Motor neuron (in vitro differentiated cells): ENCODE measurements at regions not wholly inside any gene's neighbourhood (a gene's known extent, or its start where the extent isn't known, plus 50 kb on each side); places are given as distances from the start of the nearest gene placed in this dataset.

ENCODE experiments used
- ATAC-seq, 8 experiments: fragments of 200-7000 bp; cut with Tn5 transposase; replicated peaks in 6 of 8; 2 replicates each; pipeline ENCODE4 v1.8.0; 2021; ENCODE audit warnings: mild to moderate bottlenecking in 8 of 8, moderate library complexity in 8 of 8
- H3K27ac ChIP-seq, 2 donors: fragments of 250-450 bp; sonication (Bioruptor Pico); 2 replicates each; pipeline ENCODE4 v1.9.0; 2021; ENCODE audit warnings: antibody characterized with exemption in 2 of 2, mild to moderate bottlenecking in 2 of 2, moderate library complexity in 1 of 2
- H3K4me1 ChIP-seq, 2 donors: fragments of 250-450 bp; sonication (Bioruptor Pico); replicated peaks in 1 of 2; 2 replicates each; pipeline ENCODE4 v1.6.1; 2021; ENCODE audit warnings: antibody characterized with exemption in 2 of 2, mild to moderate bottlenecking in 2 of 2, moderate library complexity in 1 of 2
- H3K4me3 ChIP-seq, 5 donors: fragments of 250-450 bp; sonication (Bioruptor Pico); 2 replicates each; pipeline ENCODE4 v1.9.0; 2021; ENCODE audit warnings: antibody characterized with exemption in 5 of 5, mild to moderate bottlenecking in 5 of 5, moderate library complexity in 4 of 5
- WGBS, 10 experiments: fragments of 450-650 bp; shearing (Covaris generic); methylation state at CpG; one replicate each; pipeline ENCODE4 v1.0.0; 2022; 5-methylcytosine and 5-hydroxymethylcytosine counted together
- in situ Hi-C, 9 experiments: fragments of 400-800 bp; cut with MboI; loops; one replicate each; pipeline ENCODE4 v1.15.0; 2021; ENCODE audit warnings: low sequenced_read_pairs in 9 of 9, low pct_unique_long_range_greater_than_20kb in 2 of 9; ENCODE audit not compliant: unreplicated experiment in 9 of 9

DNA sequence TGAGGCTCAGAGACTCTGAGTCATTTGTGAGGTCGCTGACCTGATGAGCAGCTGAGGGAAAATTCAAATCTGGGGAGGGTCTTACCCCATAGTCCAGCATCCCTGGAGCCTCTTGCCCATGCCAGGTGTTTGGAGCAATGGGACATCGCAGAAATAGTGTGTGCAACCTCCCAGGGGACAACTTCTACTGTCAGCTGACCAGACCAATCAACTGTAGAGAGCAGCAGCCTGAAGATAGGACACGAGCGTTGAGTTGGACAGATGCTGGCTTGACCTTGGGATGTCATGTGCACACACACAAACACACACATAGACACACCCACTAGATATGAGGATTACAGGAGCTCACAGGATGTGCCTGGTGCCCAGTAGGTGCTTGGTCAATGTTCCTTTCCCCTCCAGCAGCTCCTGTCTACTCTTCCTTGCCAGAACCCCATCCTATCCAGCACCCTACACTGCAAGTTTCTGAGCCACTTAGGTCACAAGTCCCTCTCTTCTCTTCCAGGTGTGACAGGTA is 59.1 kb upstream of the MPEG1 start:
- WGBS, 10 experiments = 0 to 80% (median 60%) methylated on average over 1 of the region's 4 CpGs; no CpG with 5 or more reads in 5 of the 10 experiments
- no peak overlapping the region for H3K27ac ChIP-seq
- H3K4me3 ChIP-seq = no peak overlapping the region
- in situ Hi-C loops = no loop called here
- no peaks in the 10 kb centered on the region for H3K4me1 ChIP-seq
- no peak for ATAC-seq

DNA sequence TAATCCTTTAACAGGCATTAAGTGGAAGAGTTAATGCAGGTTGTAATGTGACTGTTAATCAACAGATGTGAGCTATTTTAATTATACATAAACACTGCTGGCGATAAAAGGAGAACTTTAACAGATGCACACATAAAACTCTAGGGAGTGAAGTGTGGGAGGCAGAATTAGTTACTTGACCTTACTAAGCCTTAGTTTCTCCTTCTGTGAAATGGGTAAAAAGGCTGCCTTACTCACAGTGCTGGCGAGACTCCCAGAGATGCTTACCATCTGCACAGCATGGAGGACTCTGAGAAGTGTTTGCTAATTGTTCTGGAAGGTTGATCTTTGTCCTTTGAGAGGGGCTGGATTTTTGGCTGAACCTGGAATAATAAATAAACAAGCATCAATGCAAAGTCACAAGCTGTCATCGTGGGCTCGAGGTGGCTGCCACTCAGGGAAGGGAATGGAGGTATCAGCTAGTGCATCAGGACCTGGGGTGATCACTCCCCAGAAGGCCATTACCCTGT is 58.6 kb upstream of the MPEG1 start:
- in situ Hi-C loops = no loop called here
- WGBS, 10 experiments = 73 to 100% (median 88%) methylated on average over 1 to 4 of the region's 4 CpGs; no CpG with 5 or more reads in 5 of the 10 experiments

DNA sequence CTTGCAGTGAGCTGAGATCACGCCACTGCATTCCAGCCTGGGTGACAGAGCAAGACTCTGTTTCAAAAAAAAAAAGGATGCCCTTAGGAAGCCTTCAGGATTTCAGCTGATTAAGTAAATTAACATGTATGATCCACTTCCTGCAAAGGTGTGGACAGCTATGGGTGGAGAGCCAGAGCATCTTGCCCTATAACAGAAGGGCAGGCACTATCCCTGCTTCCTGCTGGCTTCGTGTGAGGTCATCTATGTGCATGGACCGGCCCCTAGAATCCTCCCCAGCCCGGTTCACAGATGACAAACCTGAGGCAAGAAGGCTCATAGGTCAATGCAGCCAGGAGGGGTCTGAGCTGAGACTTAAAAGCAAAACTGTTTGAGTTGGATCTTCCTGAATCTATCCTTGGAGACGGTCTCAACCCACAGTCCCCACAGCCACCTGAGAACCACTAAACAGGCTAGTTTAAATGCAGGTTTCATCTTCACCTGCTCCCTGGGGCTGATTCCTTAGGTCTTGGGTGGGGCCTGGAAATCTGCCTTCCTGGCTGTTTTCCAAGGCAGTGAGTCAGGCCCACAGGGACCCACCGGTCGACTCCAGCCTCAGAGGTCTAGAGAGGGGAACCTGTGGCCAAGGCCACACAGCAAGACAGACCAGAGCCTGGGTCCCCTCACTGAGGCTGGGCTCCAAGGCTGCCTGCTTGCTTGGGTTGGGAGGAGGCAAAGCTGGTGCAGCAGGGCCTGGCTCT is 55.2 kb upstream of the MPEG1 start:
- WGBS, 10 experiments = 28 to 89% (median 75%) methylated on average over 2 to 4 of the region's 7 CpGs; no CpG with 5 or more reads in 4 of the 10 experiments
- in situ Hi-C loops = no loop called here
- peak in 3 of 8 experiments; percentile 45 to 93 (median 81) for ATAC-seq
- Histone ChIP-seq H3K4me1 (no peaks in the 10 kb centered on the region), H3K27ac (no peak overlapping the region), H3K4me3 (no peak overlapping the region)

More for the DNA sequence above, 58.6 kb upstream of the MPEG1 start:
- ATAC-seq = no peak
- Histone ChIP-seq H3K27ac (no peak overlapping the region), H3K4me3 (no peak overlapping the region), H3K4me1 (no peaks in the 10 kb centered on the region)

DNA sequence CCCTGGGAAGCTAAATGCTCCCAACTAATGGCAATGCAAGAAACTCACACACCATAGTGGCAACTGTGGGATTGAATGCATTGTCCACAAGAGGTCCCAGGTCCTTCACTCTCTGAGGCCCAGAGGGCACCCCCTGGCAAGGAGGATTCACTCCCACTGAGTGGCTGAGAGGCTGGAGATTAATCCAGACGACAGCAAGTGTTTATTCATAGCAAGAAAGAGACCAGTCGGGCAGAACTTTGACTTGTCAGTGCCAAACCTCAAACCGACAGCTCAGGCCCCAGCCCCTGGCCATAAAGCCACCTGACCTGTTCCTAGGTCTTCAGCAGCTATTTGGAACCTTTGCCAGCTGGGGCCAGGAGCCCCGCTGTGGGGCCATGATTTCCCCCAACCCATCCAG is 54.5 kb upstream of the MPEG1 start:
- WGBS, 10 experiments = 20 to 100% (median 68%) methylated on average over 1 to 3 of the region's 4 CpGs; no CpG with 5 or more reads in 5 of the 10 experiments
- no peak overlapping the region for H3K4me3 ChIP-seq
- H3K4me1 ChIP-seq = no peaks in the 10 kb centered on the region
- no peak overlapping the region for H3K27ac ChIP-seq
- ATAC-seq = no peak
- in situ Hi-C loops = no loop called here

DNA sequence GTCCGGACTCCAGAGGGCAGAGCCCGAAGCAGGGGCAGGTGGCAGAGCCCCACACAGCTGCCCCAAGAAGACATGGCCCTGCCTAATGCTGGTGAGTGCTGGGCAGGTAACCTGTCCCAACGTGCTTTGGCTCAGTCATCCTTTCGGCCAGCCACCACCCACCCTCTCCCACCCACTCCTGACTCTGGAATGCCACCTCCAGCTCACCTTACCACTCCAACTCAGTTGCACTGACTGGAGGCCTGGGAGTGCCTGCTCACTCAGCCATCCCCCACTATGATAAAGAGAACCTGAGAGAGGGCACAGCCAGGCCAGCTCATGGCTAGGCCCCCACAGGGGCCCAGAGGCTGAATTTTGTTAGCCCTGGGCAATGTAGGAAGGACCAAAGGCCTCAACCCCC is 53.8 kb upstream of the MPEG1 start:
- in situ Hi-C loops = no loop called here
- Histone ChIP-seq H3K4me1 (no peaks in the 10 kb centered on the region), H3K27ac (no peak overlapping the region), H3K4me3 (no peak overlapping the region)
- no peak for ATAC-seq
- 74% methylated on average over 3 of the region's 4 CpGs; no CpG with 5 or more reads in 9 of the 10 experiments for WGBS, 10 experiments

DNA sequence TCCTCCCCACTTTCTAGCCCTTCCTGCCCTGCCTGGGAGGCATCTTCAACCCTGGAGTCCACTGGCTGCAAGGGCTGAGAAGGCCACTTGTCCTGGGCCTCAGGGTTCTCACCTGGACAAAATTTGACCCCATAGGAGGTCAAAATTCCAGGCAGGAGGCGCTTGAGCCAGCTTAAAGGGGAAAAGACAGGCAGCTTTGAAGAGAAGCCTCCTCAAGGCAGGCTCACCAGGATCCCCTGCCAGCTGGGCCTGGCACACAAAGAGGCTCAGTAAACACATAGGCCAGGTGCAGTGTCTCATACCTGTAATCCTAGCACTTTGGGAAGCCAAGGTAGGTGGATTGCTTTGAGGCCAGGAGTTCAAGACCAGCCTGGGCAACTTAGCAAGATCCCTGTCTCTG is 53.0 kb upstream of the MPEG1 start:
- WGBS, 10 experiments = 0 to 60% (median 11%) methylated on average over 1 of the region's 1 CpG; no CpG with 5 or more reads in 7 of the 10 experiments
- no peak for ATAC-seq

DNA sequence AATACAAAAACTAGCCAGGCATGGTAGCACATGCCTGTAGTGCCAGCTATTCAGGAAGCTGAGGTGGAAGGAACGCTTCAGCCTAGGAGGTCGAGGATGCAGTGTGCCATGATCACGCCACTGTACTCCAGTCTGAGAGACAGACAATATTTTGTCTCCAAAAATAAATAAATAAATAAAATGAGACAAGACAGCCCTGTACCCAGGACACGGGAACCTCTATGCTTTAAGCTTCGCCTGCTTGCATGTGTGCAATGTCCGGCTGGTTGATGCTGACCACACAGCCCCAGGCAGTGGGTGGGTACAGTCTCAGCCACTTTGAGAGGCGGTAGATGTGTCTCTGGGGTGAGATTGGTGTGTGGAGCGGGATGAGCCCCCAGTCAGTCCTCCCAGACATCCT is 52.0 kb upstream of the MPEG1 start:
- in situ Hi-C loops = no loop called here
- H3K27ac ChIP-seq = no peak overlapping the region
- no peak overlapping the region for H3K4me3 ChIP-seq
- peak in 2 of 8 experiments; percentile 19 to 44 for ATAC-seq
- 33 to 94% (median 90%) methylated on average over 2 to 6 of the region's 8 CpGs; no CpG with 5 or more reads in 4 of the 10 experiments for WGBS, 10 experiments
- no peaks in the 10 kb centered on the region for H3K4me1 ChIP-seq

More for the DNA sequence above, 53.0 kb upstream of the MPEG1 start:
- no peak overlapping the region for H3K27ac ChIP-seq
- H3K4me1 ChIP-seq = no peaks in the 10 kb centered on the region
- in situ Hi-C loops = no loop called here
- no peak overlapping the region for H3K4me3 ChIP-seq

DNA sequence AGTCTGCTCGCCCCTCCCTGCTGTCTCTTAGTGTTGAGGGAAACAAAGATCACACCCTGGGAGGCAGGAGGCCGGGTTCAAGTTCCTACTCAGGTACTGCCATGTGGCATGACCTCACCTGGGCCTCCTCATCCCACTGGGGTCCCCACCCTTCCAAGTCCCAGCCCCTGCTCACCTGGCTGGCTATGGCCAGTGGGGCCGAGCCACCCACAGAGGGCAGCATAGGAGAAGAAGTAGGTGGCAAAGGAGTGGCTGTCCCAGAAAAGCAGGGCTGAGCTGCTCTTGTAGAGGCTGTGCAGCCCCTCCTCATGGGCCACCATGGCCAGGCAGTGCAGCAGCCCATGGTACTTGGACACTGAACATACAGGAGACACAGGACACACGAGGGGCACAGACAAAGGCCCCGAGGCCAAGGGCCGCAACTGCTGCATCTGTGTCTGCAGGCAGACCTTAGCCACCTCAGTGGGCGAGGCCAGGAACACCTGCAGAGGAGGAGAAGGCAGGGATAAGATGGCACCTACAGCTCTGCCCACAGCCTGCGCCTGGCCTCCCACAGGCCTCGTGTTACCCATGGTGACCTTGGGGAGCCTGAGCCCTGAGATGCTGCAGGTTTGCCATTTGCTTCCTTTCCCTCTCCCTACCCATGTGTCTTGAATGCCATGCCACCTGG is 50.6 kb upstream of the MPEG1 start:
- no peak overlapping the region for H3K4me3 ChIP-seq
- H3K27ac ChIP-seq = no peak overlapping the region
- ATAC-seq = peak in 1 of 8 experiments; percentile 74
- in situ Hi-C loops = no loop called here
- 7 to 100% (median 75%) methylated on average over 1 to 6 of the region's 9 CpGs; no CpG with 5 or more reads in 6 of the 10 experiments for WGBS, 10 experiments
- H3K4me1 ChIP-seq = no peaks in the 10 kb centered on the region
